B cell (primary cell): ENCODE measurements at regions not wholly inside any gene's neighbourhood (a gene's known extent, or its start where the extent isn't known, plus 50 kb on each side); places are given as distances from the start of the nearest gene placed in this dataset.

ENCODE experiments used
- EZH2 ChIP-seq: IDR thresholded peaks from 2 replicates; pipeline ENCODE4 v1.6.1; 2012; ENCODE audit warnings: borderline replicate concordance, low read depth, mild to moderate bottlenecking, moderate library complexity, low read length; ENCODE audit not compliant: insufficient read depth, poor library complexity, severe bottlenecking
- TF ChIP-seq, protein P1 (sequence below): fragments of 200-600 bp; IDR thresholded peaks from one replicate; pipeline ENCODE4 v1.8.0; 2022; ENCODE audit warnings: antibody characterized with exemption, mild to moderate bottlenecking

- TF ChIP-seq, protein P1, sequence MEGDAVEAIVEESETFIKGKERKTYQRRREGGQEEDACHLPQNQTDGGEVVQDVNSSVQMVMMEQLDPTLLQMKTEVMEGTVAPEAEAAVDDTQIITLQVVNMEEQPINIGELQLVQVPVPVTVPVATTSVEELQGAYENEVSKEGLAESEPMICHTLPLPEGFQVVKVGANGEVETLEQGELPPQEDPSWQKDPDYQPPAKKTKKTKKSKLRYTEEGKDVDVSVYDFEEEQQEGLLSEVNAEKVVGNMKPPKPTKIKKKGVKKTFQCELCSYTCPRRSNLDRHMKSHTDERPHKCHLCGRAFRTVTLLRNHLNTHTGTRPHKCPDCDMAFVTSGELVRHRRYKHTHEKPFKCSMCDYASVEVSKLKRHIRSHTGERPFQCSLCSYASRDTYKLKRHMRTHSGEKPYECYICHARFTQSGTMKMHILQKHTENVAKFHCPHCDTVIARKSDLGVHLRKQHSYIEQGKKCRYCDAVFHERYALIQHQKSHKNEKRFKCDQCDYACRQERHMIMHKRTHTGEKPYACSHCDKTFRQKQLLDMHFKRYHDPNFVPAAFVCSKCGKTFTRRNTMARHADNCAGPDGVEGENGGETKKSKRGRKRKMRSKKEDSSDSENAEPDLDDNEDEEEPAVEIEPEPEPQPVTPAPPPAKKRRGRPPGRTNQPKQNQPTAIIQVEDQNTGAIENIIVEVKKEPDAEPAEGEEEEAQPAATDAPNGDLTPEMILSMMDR, result no peak
- no peak for TF ChIP-seq EZH2
Observed at GRCh38 chr12:47400266-47400665, 305.6 kb downstream of the RPAP3 start.
